ENCODE measurements at regions not wholly inside any gene's neighbourhood (a gene's known extent, or its start where the extent isn't known, plus 50 kb on each side); places are given as distances from the start of the nearest gene placed in this dataset.

GRCh38 chr4:41408150-41408549, 129.8 kb upstream of the LIMCH1 start:
- TF ChIP-seq POLR2A (IDR thresholded peaks at IDR 0.05; ENCODE audit: low read depth) (no peak), EP300 (IDR thresholded peaks at IDR 0.05) (no peak)

All from esophagus muscularis mucosa (tissue), 2 donors.